ENCODE measurements at regions not wholly inside any gene's neighbourhood (a gene's known extent, or its start where the extent isn't known, plus 50 kb on each side); places are given as distances from the start of the nearest gene placed in this dataset.
"Not testable (repeated sequence)": the region's sequence is repeated elsewhere in the genome, so short reads cannot be mapped to it uniquely, and the experiment has no call there.

GRCh38 chr2:63740943-63741342, 100.8 kb upstream of the UGP2 start:
- no peak for DNase-seq

GRCh38 chr2:63741884-63742579, 99.7 kb upstream of the UGP2 start:
- no peak for DNase-seq

GRCh38 chr2:63742580-63742976, 99.1 kb upstream of the UGP2 start:
- DNase-seq = no peak

DNA sequence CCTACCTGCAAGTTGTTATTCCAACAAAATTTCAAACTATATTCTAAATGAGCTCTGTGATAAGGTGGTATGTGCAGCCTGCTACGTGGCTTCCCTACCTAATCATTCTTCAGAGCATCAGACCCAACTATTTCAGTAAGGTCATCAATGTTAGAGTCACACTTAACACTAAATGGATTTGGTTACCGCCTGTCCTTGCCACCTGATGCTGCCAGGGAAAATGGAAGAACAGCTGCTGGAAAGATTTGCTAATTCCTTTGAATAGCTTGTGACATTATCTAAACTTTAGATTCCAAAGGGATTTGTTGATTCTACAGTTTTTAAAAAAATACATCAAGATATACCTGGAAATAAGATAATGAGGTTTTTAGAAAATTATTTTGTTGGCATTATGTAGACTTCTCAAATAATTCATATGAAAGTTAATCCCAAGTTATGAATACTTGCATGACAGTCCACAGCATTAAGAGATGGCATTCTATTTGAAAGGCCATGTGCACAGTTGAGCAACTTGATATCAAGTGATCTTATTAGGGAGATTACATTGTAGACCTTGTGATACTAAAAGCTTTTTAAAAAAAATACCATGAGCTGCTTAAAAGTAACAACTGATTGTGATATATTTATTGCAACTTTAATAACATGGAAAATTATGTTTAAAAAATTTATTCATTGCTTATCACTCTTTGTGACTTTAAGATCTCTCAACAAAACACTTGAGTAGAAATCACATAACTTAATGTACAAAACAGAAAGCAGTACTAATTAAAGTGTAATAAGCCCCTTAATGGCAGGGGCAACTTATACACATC, 98.3 kb upstream of the UGP2 start:
- no peak for DNase-seq

GRCh38 chr2:63743982-63744966, 97.4 kb upstream of the UGP2 start:
- DNase-seq = no peak

DNA sequence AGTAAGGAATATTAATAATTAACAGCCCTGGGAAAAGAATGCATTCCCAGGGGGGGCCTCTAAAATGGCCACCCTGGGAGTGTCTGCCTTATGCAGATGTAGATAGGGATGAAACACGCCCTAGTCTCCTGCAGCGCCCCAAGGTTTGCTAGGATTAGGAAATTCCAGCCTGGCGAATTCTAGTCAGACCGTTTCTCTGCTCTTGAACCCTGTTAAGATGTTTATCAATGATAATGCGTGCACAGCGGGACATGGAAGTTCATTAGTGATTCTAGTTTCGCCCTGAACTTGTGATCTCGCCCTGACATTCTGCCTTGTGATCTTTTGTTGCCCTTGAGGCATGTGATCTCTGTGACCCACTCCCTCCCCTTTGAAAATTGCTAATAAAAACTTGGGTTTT, 95.1 kb upstream of the UGP2 start:
- DNase-seq = not testable (repeated sequence)

- DNase-seq = no peak
Measured at GRCh38 chr2:63751901-63752300, 89.8 kb upstream of the UGP2 start.

- DNase-seq = no peak
Measured at GRCh38 chr2:63755216-63755615, 86.5 kb upstream of the UGP2 start.

GRCh38 chr2:63755965-63756364, 85.7 kb upstream of the UGP2 start:
- DNase-seq = no peak

- DNase-seq = no peak
Measured at GRCh38 chr2:63763391-63763941, 78.2 kb upstream of the UGP2 start.

GRCh38 chr2:63764630-63765029, 77.1 kb upstream of the UGP2 start:
- DNase-seq = no peak

DNA sequence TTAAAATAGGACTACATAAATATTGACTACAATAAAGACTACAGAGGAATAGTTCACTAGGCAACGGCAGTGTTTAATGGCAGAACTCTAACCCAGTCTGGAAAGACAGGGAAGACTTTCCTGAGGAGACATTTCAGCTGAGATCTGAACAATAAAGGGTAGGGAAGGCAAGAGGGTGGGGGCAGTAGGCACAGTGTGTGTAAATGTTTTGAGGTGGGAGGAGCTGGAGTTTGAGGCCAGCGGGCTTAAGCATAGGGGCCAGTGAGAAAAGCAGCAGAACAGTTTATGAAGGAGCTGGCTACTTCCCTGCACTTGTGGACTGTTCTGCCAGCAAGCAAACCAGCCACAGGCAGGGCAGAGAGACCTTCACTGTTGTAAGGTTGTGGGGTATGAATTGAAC, 76.6 kb upstream of the UGP2 start:
- no peak for DNase-seq

DNA sequence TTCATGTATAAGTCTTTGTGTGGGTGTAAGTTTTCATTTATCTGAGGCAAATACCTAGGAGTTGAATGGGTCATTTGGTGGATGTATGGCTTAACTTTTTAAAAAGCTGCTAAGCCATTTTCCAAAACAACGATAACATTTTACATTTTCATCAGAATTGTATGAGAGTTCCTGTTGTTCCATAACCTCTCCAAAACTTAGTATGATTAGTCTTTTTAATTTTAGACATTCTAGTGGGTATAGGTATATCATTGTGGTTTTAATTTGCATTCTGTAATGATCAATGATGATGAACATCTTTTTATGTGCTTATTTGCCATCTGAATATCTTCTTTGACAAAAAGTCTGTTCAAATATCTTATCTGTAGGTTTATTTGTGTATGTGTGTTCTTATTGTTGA, 74.4 kb upstream of the UGP2 start:
- DNase-seq = no peak

DNA sequence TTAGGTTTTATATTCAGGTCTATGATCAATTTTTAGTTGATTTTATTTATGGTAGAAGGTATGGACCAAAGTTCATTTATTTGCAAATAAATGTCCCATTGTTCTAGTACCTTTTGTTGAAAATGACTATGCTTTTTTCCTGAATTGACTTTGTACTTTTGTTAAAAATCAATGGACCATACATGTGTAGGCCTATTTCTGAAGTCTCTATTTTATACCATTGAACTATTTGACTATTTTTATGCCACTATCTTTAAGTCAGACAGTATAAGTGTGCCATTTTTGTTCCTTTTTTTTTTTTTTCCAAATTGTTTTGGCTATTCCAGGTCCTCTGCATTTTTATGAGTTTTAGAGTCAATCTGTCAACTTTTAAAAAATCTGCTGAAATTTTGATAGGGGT, 73.6 kb upstream of the UGP2 start:
- DNase-seq = no peak

DNA sequence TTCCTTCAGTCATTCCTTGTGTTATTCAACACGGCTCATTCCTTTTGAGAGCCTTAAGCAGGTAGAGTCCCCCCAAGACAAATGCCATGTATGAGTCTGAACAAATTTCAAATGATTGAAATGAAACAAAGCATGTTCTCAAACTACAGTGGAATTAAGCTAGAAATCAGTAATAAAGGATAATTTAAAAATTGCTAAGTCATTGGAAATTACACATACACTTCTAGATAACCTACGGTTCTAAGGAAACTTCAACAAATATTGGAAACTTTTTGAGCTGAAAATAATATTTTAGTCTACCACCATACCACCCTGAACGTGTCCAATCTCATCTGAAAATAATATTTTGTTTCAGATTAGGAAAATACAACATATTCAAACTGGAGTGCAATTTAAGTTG, 71.8 kb upstream of the UGP2 start:
- DNase-seq = no peak

DNA sequence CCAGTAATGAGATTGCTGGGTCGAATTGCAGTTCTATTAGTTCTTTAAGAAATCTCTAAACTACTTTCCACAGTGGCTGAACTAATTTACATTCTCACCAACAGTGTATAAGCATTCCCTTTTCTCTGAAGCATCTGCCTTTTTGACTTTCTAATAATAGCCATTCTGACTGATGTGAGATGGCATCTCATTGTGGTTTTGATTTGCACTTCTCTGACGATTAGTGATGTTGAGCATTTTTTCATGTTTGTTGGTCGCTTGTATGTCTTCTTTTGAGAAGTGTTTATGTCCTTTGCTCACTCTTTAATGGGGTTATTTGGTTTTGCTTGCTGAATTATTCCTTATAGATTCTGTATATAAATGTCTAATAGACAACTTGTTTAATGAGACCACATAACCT, 69.6 kb upstream of the UGP2 start:
- no peak for DNase-seq

GRCh38 chr2:63775191-63775590, 66.5 kb upstream of the UGP2 start:
- DNase-seq = no peak

- no peak for DNase-seq
Measured at GRCh38 chr2:63776382-63776781, 65.3 kb upstream of the UGP2 start.

GRCh38 chr2:63777816-63778215, 63.9 kb upstream of the UGP2 start:
- no peak for DNase-seq

DNA sequence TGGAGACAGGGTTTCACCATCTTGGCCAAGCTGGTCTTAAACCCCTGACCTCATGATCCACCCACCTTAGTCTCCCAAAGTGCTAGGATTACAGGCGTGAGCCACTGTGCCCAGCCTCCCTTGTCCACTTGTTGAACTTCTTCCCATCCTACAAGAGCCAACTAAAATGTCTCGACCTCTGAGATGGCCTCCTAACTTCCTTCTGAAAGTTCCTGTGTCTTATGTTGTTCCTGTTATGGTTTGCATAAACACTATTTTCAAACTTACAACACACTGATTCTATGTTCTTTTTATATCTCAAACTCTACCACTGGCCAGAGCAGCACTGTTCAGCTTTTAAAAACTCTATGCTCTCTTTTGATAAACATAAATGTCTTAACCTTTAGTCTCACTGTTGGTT, 63.3 kb upstream of the UGP2 start:
- no peak for DNase-seq

DNA sequence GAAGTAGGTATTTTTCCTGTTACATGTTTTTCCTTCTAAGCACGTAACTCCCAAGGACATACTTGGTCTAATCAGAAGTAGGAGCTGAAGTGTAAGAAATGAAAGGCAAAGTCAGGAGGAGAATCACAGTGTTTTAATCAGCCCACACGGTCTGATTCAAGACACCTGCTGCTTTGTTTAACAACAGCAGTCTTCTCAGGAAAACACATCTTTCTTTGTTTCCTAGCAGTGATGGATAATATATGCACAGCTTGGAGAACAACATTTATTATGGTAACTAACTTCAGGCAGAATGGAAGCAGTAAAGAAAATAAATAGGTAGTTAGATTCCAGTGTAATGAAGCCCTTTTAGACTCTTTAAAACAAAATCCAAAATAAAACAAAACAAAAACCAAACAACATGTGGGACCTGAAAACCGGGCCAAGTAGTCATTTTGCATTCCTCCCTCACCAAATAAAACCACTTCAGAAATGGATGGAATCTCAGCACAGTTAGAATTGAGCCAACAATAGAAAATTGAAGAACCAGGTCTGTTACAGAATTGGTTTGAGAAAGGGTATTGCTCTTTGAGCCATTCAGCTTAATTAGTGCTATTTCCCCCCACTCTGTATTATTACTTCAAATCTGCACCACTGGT, 61.1 kb upstream of the UGP2 start:
- DNase-seq = no peak

GRCh38 chr2:63784461-63784860, 57.2 kb upstream of the UGP2 start:
- DNase-seq = no peak

DNA sequence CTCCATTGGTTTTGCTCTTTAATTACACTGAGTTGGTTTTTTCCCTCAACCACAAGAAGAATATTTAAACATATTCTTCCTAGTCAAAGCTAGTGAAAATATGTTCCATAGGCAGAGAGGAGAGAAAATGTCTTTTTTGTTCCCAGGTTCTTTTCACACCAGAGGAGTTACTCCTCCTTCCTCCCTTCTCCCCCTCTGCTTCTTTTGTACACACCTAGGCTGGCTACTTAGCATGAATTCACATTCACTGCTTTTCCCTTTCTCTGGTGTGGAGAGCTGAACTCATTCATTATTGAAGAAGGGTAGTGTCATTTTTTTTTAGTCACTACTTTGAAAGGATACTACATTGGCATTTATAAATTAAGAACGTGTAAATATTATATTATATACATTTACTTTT, 56.6 kb upstream of the UGP2 start:
- DNase-seq = no peak
